GM19023 (cell line): ENCODE measurements at regions not wholly inside any gene's neighbourhood (a gene's known extent, or its start where the extent isn't known, plus 50 kb on each side); places are given as distances from the start of the nearest gene placed in this dataset.

Experiments used
- ATAC-seq: cut with Tn5 transposase; IDR thresholded peaks from one replicate; pipeline ENCODE4 v1.9.1; 2021; ENCODE audit warnings: mild to moderate bottlenecking, moderate library complexity; ENCODE audit not compliant: unreplicated experiment

DNA sequence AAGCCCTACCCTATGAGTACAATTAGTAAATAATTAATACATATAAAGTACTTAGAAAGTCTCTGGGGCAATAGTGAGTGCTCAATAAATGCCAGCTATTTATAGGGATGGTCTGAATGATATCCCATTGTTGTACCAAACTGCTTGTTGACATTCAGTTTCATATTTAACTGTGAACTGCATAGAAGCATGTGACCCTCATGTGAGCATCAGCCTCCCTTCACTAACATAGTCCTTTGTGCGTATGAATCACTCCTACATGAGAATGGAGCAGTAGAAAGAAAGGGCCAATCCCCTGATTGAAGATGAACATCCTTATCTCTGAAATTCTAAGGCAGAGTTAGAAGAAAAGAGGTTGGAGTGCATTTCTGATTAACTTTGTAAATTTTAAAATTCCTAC, 68.7 kb upstream of the ATP10A start:
- ATAC-seq = no peak

DNA sequence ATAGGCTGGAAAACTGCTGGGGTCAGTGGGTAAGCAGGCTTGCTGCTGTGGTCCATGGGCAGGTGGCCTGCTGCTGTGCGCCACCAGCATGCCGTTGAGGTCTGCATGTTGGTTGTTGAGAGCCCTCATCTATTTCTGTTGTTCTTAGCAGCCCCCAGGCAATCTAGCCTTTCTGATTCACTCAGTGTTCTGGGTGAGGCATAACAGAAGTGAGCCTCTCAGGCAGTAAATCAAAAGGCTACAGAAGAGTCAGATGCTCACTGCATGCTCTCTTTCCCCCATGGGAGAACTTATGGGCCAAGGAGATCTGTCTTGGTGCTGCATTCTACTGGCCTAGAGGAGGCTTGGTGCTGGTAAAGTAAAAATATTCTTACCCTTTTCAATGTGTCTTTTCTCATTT, 67.8 kb upstream of the ATP10A start:
- no peak for ATAC-seq
